H9 (cell line): ENCODE measurements at regions not wholly inside any gene's neighbourhood (a gene's known extent, or its start where the extent isn't known, plus 50 kb on each side); places are given as distances from the start of the nearest gene placed in this dataset.

Experiments
- DNase-seq: peaks from one replicate; pipeline ENCODE4 v3.0.0-alpha.2; 2017
- H2AFZ ChIP-seq: one replicate; pipeline ENCODE4 v1.6.1; 2013; ENCODE audit warnings: mild to moderate bottlenecking, low read length, control low read depth, moderate library complexity
- H2AK5ac ChIP-seq: 2 replicates; pipeline ENCODE4 v1.6.1; 2013; ENCODE audit warnings: low read length, control low read depth, mixed read lengths; ENCODE audit not compliant: insufficient read length
- H2BK120ac ChIP-seq: one replicate; pipeline ENCODE4 v1.6.1; 2013; ENCODE audit warnings: low read depth, mild to moderate bottlenecking, low read length, control low read depth, inconsistent platforms; ENCODE audit not compliant: poor library complexity, severe bottlenecking
- H2BK12ac ChIP-seq: 2 replicates; pipeline ENCODE4 v1.6.1; 2013; ENCODE audit warnings: low read length, control low read depth, mixed read lengths, low read depth; ENCODE audit not compliant: insufficient read length
- H2BK15ac ChIP-seq: 2 replicates; pipeline ENCODE4 v1.6.1; 2013; ENCODE audit warnings: low read depth, low read length, control low read depth
- H2BK20ac ChIP-seq: one replicate; pipeline ENCODE4 v1.6.1; 2013; ENCODE audit warnings: low read depth, mild to moderate bottlenecking, low read length, control low read depth, inconsistent platforms; ENCODE audit not compliant: poor library complexity, severe bottlenecking
- H2BK5ac ChIP-seq: 2 replicates; pipeline ENCODE4 v1.6.1; 2013; ENCODE audit warnings: low read length, control low read depth, mixed read lengths; ENCODE audit not compliant: insufficient read length
- H3K14ac ChIP-seq: 2 replicates; pipeline ENCODE4 v1.6.1; 2013; ENCODE audit warnings: low read length, control low read depth; ENCODE audit not compliant: insufficient read depth
- H3K18ac ChIP-seq: 2 replicates; pipeline ENCODE4 v1.6.1; 2013; ENCODE audit warnings: low read depth, mild to moderate bottlenecking, mixed read lengths, low read length, control low read depth; ENCODE audit not compliant: insufficient read length
- H3K23ac ChIP-seq: 2 replicates; pipeline ENCODE4 v1.6.1; 2013; ENCODE audit warnings: low read length, control low read depth, mixed read lengths, low read depth; ENCODE audit not compliant: insufficient read length
- H3K23me2 ChIP-seq: 2 replicates; pipeline ENCODE4 v1.6.1; 2013; ENCODE audit warnings: low read depth, mild to moderate bottlenecking, mixed read lengths, low read length, control low read depth; ENCODE audit not compliant: insufficient read length, poor library complexity, severe bottlenecking
- H3K27ac ChIP-seq: 2 replicates; pipeline ENCODE4 v1.5.1; 2013; ENCODE audit warnings: low read length, control low read depth, mixed read lengths, low read depth; ENCODE audit not compliant: insufficient read length
- H3K27me3 ChIP-seq: 2 replicates; pipeline ENCODE4 v1.6.1; 2013; ENCODE audit warnings: low read length, control low read depth, inconsistent platforms; ENCODE audit not compliant: insufficient read depth
- H3K4ac ChIP-seq: 2 replicates; pipeline ENCODE4 v1.6.1; 2013; ENCODE audit warnings: low read depth, mild to moderate bottlenecking, control low read depth, inconsistent platforms, low read length, moderate library complexity
- H3K4me1 ChIP-seq: 2 replicates; pipeline ENCODE4 v1.6.1; 2013; ENCODE audit warnings: low read length, control low read depth, inconsistent platforms; ENCODE audit not compliant: insufficient read depth
- H3K4me2 ChIP-seq: 2 replicates; pipeline ENCODE4 v1.6.1; 2013; ENCODE audit warnings: low read length, control low read depth, mixed read lengths; ENCODE audit not compliant: insufficient read length, insufficient read depth
- H3K56ac ChIP-seq: 2 replicates; pipeline ENCODE4 v1.6.1; 2013; ENCODE audit warnings: low read depth, mild to moderate bottlenecking, mixed read lengths, low read length, control low read depth; ENCODE audit not compliant: insufficient read length
- H3K79me1 ChIP-seq: 2 replicates; pipeline ENCODE4 v1.6.1; 2013; ENCODE audit warnings: low read depth, mild to moderate bottlenecking, moderate library complexity, low read length, control low read depth, inconsistent platforms; ENCODE audit not compliant: insufficient read depth, poor library complexity, severe bottlenecking
- H3K79me2 ChIP-seq: 2 replicates; pipeline ENCODE4 v1.6.1; 2013; ENCODE audit warnings: low read length, control low read depth, inconsistent platforms; ENCODE audit not compliant: insufficient read depth
- H3K9ac ChIP-seq: 2 replicates; pipeline ENCODE4 v1.6.1; 2013; ENCODE audit warnings: low read length, control low read depth, mixed read lengths; ENCODE audit not compliant: insufficient read length; ENCODE audit errors: extremely low read depth
- H3K9me3 ChIP-seq: one replicate; pipeline ENCODE4 v1.6.1; 2013; ENCODE audit warnings: low read depth, low read length, inconsistent platforms; ENCODE audit not compliant: control insufficient read depth
- H3T11ph ChIP-seq: one replicate; pipeline ENCODE4 v1.6.1; 2013; ENCODE audit warnings: mild to moderate bottlenecking, low read length, control low read depth, inconsistent platforms
- H4K20me1 ChIP-seq: one replicate; pipeline ENCODE4 v1.6.1; 2013; ENCODE audit not compliant: control insufficient read depth, insufficient read length, insufficient read depth
- H4K5ac ChIP-seq: 2 replicates; pipeline ENCODE4 v1.6.1; 2013; ENCODE audit warnings: low read depth, mild to moderate bottlenecking, mixed read lengths, low read length, control low read depth; ENCODE audit not compliant: insufficient read length
- H4K8ac ChIP-seq: replicated peaks from 2 replicates; pipeline ENCODE4 v1.6.1; 2013; ENCODE audit warnings: low read length, control low read depth, mixed read lengths, low read depth; ENCODE audit not compliant: insufficient read length
- H4K91ac ChIP-seq: 2 replicates; pipeline ENCODE4 v1.6.1; 2013; ENCODE audit warnings: low read depth, mild to moderate bottlenecking, moderate library complexity, mixed read lengths, low read length, control low read depth; ENCODE audit not compliant: insufficient read length
- H3K27ac Mint-ChIP-seq, 3 experiments: 2 replicates in 2 of 3; 3 replicates in 1 of 3; pipeline ENCODE4 v1.8.0; 2020 to 2021; ENCODE audit warnings: mixed read lengths in 3 of 3, mild to moderate bottlenecking in 1 of 3, moderate library complexity in 1 of 3
- H3K27me3 Mint-ChIP-seq: 2 replicates; pipeline ENCODE4 v1.8.0; 2021; ENCODE audit warnings: low read depth, mild to moderate bottlenecking, moderate library complexity, mixed read lengths
- H3K36me3 Mint-ChIP-seq, 3 experiments: 2 replicates in 2 of 3; 3 replicates in 1 of 3; pipeline ENCODE4 v1.8.0; 2020 to 2021; ENCODE audit warnings: low read depth in 3 of 3, mixed read lengths in 3 of 3; ENCODE audit not compliant: insufficient read depth in 1 of 3
- H3K4me1 Mint-ChIP-seq, 2 experiments: 2 replicates each; pipeline ENCODE4 v1.8.0; 2020; ENCODE audit warnings: mixed read lengths in 2 of 2
- H3K4me3 Mint-ChIP-seq, 2 experiments: 2 replicates in 1 of 2; 3 replicates in 1 of 2; pipeline ENCODE4 v1.8.0; 2020 to 2021; ENCODE audit warnings: mild to moderate bottlenecking in 2 of 2, mixed read lengths in 2 of 2, moderate library complexity in 1 of 2
- H3K9me3 Mint-ChIP-seq, 2 experiments: 2 replicates in 1 of 2; 3 replicates in 1 of 2; pipeline ENCODE4 v1.8.0; 2020; ENCODE audit warnings: mild to moderate bottlenecking in 2 of 2, mixed read lengths in 2 of 2, moderate library complexity in 1 of 2
- WGBS: extraction: QIAGEN DNeasy Blood & Tissue Kit; methylation state at CpG from one replicate; pipeline ENCODE4 v1.1.7; 2013; ENCODE audit warnings: missing lambda C conversion rate, low lambda C conversion rate, mixed read lengths; ENCODE audit not compliant: insufficient read length; ENCODE audit errors: extremely low coverage; 5-methylcytosine and 5-hydroxymethylcytosine counted together
- TF ChIP-seq, protein P1 (sequence below): fragments of 200-600 bp; sonication (generic); conservative IDR thresholded peaks from 3 replicates; pipeline ENCODE4 v1.8.0; 2021; ENCODE audit warnings: antibody characterized with exemption, mild to moderate bottlenecking

DNA sequence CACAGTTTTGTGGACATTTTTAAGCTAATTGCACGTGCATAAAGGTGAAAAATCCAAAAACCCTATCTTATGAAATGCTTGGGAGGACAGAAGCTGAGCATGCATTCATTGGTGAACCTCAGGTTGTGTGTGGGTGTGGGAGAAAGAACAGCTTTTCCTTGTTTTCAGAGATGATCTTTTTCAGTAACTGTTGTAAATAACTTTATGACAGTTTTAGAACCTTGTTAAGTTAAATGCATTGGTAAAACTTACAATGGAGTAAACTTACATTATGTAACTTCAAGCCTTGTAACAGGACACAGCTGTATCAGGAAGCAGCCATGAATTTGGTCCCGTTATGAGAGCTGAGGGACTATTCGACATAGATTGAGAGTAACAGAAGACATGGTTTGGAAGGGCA is 587.4 kb downstream of the GALC start:
- Histone ChIP-seq H2AFZ (no peak overlapping the region), H3K4me2 (no peak overlapping the region), H3T11ph (no peak overlapping the region), H3K79me2 (no peaks in the 10 kb centered on the region), H2AK5ac (no peak overlapping the region), H3K23ac (no peak overlapping the region), H4K5ac (no peak overlapping the region), H4K20me1 (no peaks in the 10 kb centered on the region), H3K18ac (no peak overlapping the region), H4K8ac (no peak overlapping the region), H3K56ac (no peak overlapping the region), H2BK120ac (no peak overlapping the region), H2BK5ac (no peak overlapping the region), H3K4ac (no peak overlapping the region), H3K79me1 (no peaks in the 10 kb centered on the region), H3K9ac (no peak overlapping the region), H3K14ac (no peak overlapping the region), H3K4me1 (no peaks in the 10 kb centered on the region; the same call in 1 of the 2 replicates), H2BK15ac (no peak overlapping the region), H3K27me3 (no peaks in the 10 kb centered on the region), H3K23me2 (no peaks in the 10 kb centered on the region), H2BK12ac (no peak overlapping the region), H3K9me3 (no peaks in the 10 kb centered on the region), H3K27ac (no peak overlapping the region), H4K91ac (no peak overlapping the region), H2BK20ac (no peak overlapping the region)
- TF ChIP-seq, protein P1, sequence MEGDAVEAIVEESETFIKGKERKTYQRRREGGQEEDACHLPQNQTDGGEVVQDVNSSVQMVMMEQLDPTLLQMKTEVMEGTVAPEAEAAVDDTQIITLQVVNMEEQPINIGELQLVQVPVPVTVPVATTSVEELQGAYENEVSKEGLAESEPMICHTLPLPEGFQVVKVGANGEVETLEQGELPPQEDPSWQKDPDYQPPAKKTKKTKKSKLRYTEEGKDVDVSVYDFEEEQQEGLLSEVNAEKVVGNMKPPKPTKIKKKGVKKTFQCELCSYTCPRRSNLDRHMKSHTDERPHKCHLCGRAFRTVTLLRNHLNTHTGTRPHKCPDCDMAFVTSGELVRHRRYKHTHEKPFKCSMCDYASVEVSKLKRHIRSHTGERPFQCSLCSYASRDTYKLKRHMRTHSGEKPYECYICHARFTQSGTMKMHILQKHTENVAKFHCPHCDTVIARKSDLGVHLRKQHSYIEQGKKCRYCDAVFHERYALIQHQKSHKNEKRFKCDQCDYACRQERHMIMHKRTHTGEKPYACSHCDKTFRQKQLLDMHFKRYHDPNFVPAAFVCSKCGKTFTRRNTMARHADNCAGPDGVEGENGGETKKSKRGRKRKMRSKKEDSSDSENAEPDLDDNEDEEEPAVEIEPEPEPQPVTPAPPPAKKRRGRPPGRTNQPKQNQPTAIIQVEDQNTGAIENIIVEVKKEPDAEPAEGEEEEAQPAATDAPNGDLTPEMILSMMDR = no peak
- peaks cover 10% of the 10 kb centered on the region in 2 experiments for H3K4me1 Mint-ChIP-seq
- no peaks in the 10 kb centered on the region for H3K27me3 Mint-ChIP-seq
- no peak for DNase-seq
- no peaks in the 10 kb centered on the region for H3K36me3 Mint-ChIP-seq
- no peaks in the 10 kb centered on the region for H3K9me3 Mint-ChIP-seq
- H3K27ac Mint-ChIP-seq = no peak overlapping the region
- no peak overlapping the region for H3K4me3 Mint-ChIP-seq
- WGBS = no CpG with 5 or more reads among the region's 3 CpGs
